ENCODE measurements at regions not wholly inside any gene's neighbourhood (a gene's known extent, or its start where the extent isn't known, plus 50 kb on each side); places are given as distances from the start of the nearest gene placed in this dataset.
"Not testable (repeated sequence)": the region's sequence is repeated elsewhere in the genome, so short reads cannot be mapped to it uniquely, and the experiment has no call there.

DNA sequence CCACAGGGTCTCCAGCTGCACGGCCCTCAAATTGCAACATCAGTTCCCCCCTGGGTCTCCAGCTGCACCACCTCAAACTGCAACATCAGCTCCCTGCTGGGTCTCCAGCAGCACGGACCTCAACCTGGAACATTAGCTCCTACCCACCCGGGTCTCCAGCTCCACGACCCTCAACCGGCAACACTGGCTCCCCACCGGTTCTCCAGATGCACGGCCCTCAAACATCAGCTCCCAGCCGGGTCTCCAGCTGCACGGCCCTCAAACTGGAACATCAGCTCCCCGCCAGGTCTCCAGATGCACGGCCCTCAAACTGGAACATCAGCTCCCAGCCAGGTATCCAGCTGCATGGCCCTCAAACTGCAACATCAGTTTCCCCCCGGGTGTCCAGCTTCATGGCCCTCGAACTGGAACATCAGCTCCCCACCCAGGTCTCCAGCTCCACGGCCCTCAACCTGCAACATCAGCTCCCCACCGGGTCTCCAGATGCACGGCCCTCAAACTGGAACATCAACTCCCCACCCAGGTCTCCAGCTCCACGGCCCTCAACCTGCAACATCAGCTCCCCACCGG lies 94.6 kb upstream of the LPCAT1 start:
- TF ChIP-seq, protein P1, sequence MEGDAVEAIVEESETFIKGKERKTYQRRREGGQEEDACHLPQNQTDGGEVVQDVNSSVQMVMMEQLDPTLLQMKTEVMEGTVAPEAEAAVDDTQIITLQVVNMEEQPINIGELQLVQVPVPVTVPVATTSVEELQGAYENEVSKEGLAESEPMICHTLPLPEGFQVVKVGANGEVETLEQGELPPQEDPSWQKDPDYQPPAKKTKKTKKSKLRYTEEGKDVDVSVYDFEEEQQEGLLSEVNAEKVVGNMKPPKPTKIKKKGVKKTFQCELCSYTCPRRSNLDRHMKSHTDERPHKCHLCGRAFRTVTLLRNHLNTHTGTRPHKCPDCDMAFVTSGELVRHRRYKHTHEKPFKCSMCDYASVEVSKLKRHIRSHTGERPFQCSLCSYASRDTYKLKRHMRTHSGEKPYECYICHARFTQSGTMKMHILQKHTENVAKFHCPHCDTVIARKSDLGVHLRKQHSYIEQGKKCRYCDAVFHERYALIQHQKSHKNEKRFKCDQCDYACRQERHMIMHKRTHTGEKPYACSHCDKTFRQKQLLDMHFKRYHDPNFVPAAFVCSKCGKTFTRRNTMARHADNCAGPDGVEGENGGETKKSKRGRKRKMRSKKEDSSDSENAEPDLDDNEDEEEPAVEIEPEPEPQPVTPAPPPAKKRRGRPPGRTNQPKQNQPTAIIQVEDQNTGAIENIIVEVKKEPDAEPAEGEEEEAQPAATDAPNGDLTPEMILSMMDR (conservative IDR thresholded peaks at IDR 0.05), result not testable (repeated sequence)
- not testable (repeated sequence) for TF ChIP-seq ZFX (IDR thresholded peaks at IDR 0.05)
